ENCODE measurements at regions not wholly inside any gene's neighbourhood (a gene's known extent, or its start where the extent isn't known, plus 50 kb on each side); places are given as distances from the start of the nearest gene placed in this dataset.

- TF ChIP-seq CTCF (IDR thresholded peaks at IDR 0.05; ENCODE audit: low read depth, low read length) = no peak
- TF ChIP-seq EZH2phosphoT487 (IDR thresholded peaks at IDR 0.05; ENCODE audit: low read depth) = no peak
Measured at GRCh38 chr6:71459162-71459561, 170.6 kb downstream of the OGFRL1 start.
